ENCODE measurements at regions not wholly inside any gene's neighbourhood (a gene's known extent, or its start where the extent isn't known, plus 50 kb on each side); places are given as distances from the start of the nearest gene placed in this dataset.

- intact Hi-C loops (cut with DNase I, micrococcal nuclease), result loop anchor here (10.0 kb wide), 2 partner anchors 971 to 1021 kb away; no protein-coding TSS in a partner anchor
- ATAC-seq, result peak; percentile 64
Observed at GRCh38 chr5:39713250-39713916, 288.6 kb upstream of the DAB2 start.

GRCh38 chr5:39712316-39713249 lies 287.8 kb upstream of the DAB2 start:
- TF ChIP-seq CTCF (IDR thresholded peaks at IDR 0.05), result no peak
- H3K36me3 ChIP-seq (ENCODE audit: low read depth), result no peaks in the 10 kb centered on the region
- H3K9me3 ChIP-seq, result no peaks in the 10 kb centered on the region
- intact Hi-C loops (cut with DNase I, micrococcal nuclease), result loop anchor here (10.0 kb wide), 2 partner anchors 972 to 1022 kb away; no protein-coding TSS in a partner anchor
- ATAC-seq (no peak), DNase-seq (no peak)
- H3K4me3 ChIP-seq, result no peak overlapping the region
- H3K4me1 ChIP-seq (ENCODE audit: low read depth), result peaks cover 6% of the 10 kb centered on the region

More at GRCh38 chr5:39713250-39713916, 288.6 kb upstream of the DAB2 start:
- Histone ChIP-seq H3K4me3 (no peak overlapping the region), H3K4me1 (ENCODE audit: low read depth) (peaks cover 6% of the 10 kb centered on the region), H3K9me3 (no peaks in the 10 kb centered on the region), H3K36me3 (ENCODE audit: low read depth) (no peaks in the 10 kb centered on the region)
- no peak for DNase-seq
- no peak for TF ChIP-seq CTCF (IDR thresholded peaks at IDR 0.05)

- H3K4me3 ChIP-seq, result no peak overlapping the region
- intact Hi-C loops (cut with DNase I, micrococcal nuclease), result loop anchor here (10.0 kb wide), 2 partner anchors 973 to 1023 kb away; no protein-coding TSS in a partner anchor
- no peaks in the 10 kb centered on the region for H3K9me3 ChIP-seq
- no peak for TF ChIP-seq CTCF (IDR thresholded peaks at IDR 0.05)
- no peak for ATAC-seq
- H3K36me3 ChIP-seq (ENCODE audit: low read depth), result no peaks in the 10 kb centered on the region
- peaks cover 6% of the 10 kb centered on the region for H3K4me1 ChIP-seq (ENCODE audit: low read depth)
- no peak for DNase-seq
Observed at GRCh38 chr5:39711821-39712220, 287.0 kb upstream of the DAB2 start.

GRCh38 chr5:39709032-39709431 lies 284.3 kb upstream of the DAB2 start:
- Histone ChIP-seq H3K9me3 (no peaks in the 10 kb centered on the region), H3K36me3 (ENCODE audit: low read depth) (no peaks in the 10 kb centered on the region), H3K4me1 (ENCODE audit: low read depth) (peaks cover 6% of the 10 kb centered on the region), H3K4me3 (no peak overlapping the region)
- intact Hi-C loops (cut with DNase I, micrococcal nuclease), result no loop called here
- DNase-seq (no peak), ATAC-seq (no peak)
- no peak for TF ChIP-seq CTCF (IDR thresholded peaks at IDR 0.05)

- no peak for TF ChIP-seq CTCF (IDR thresholded peaks at IDR 0.05)
- intact Hi-C loops (cut with DNase I, micrococcal nuclease), result no loop called here
- no peak for DNase-seq
- Histone ChIP-seq H3K36me3 (ENCODE audit: low read depth) (no peaks in the 10 kb centered on the region), H3K4me1 (ENCODE audit: low read depth) (no peaks in the 10 kb centered on the region), H3K4me3 (no peak overlapping the region), H3K9me3 (no peaks in the 10 kb centered on the region)
- ATAC-seq, result no peak
Observed at GRCh38 chr5:39702928-39703327, 278.1 kb upstream of the DAB2 start.
